ENCODE measurements at regions not wholly inside any gene's neighbourhood (a gene's known extent, or its start where the extent isn't known, plus 50 kb on each side); places are given as distances from the start of the nearest gene placed in this dataset.

- Histone ChIP-seq H3K9me3 (no peaks in the 10 kb centered on the region), H3K27me3 (no peaks in the 10 kb centered on the region), H3K36me3 (no peaks in the 10 kb centered on the region), H3K4me3 (no peak overlapping the region), H3K4me1 (no peaks in the 10 kb centered on the region), H3K27ac (no peak overlapping the region)
- DNase-seq: no peak
- intact Hi-C loops (cut with DNase I; ENCODE audit: low total_unique reads): no loop called here
- 0 to 42% (median 26%) methylated on average over 1 of the region's 1 CpG for WGBS, 5 donors
- no peak for TF ChIP-seq EP300 (IDR thresholded peaks at IDR 0.05)
- TF ChIP-seq, protein P1, sequence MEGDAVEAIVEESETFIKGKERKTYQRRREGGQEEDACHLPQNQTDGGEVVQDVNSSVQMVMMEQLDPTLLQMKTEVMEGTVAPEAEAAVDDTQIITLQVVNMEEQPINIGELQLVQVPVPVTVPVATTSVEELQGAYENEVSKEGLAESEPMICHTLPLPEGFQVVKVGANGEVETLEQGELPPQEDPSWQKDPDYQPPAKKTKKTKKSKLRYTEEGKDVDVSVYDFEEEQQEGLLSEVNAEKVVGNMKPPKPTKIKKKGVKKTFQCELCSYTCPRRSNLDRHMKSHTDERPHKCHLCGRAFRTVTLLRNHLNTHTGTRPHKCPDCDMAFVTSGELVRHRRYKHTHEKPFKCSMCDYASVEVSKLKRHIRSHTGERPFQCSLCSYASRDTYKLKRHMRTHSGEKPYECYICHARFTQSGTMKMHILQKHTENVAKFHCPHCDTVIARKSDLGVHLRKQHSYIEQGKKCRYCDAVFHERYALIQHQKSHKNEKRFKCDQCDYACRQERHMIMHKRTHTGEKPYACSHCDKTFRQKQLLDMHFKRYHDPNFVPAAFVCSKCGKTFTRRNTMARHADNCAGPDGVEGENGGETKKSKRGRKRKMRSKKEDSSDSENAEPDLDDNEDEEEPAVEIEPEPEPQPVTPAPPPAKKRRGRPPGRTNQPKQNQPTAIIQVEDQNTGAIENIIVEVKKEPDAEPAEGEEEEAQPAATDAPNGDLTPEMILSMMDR (IDR thresholded peaks at IDR 0.05): no peak
- TF ChIP-seq POLR2A (IDR thresholded peaks at IDR 0.05): no peak
- TF ChIP-seq POLR2AphosphoS5 (IDR thresholded peaks at IDR 0.05): no peak
Measured at GRCh38 chr11:42502151-42502550, 809.6 kb upstream of the API5 start.

DNA sequence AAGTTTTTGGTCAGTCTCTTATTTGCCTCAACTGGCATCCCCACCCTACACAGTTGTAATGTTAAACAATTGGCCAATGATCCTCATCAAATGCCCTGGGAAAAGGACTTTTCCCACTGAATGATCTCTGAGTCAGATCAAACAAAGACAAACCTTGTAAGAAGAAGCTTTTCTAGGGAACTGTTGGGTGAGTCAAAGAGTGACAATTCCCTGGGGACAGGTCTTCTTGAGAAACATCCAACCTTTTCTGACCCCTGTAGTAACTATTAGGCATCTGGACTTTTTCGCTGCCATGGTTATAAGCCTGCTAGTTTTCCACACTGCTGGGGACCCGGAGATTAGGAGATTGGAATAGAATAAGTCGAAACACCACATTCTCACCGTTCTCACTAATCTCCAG is 789.8 kb upstream of the API5 start:
- TF ChIP-seq POLR2AphosphoS5 (IDR thresholded peaks at IDR 0.05) (no peak), EP300 (IDR thresholded peaks at IDR 0.05) (no peak)
- peak in 1 of 2 donors; percentile 13 for DNase-seq
- H3K4me3 ChIP-seq: no peak overlapping the region
- 68 to 83% (median 76%) methylated on average over 4 of the region's 4 CpGs for WGBS, 5 donors
- intact Hi-C loops (cut with DNase I; ENCODE audit: low total_unique reads): no loop called here
- H3K9me3 ChIP-seq: no peaks in the 10 kb centered on the region
- no peak overlapping the region for H3K27ac ChIP-seq
- no peaks in the 10 kb centered on the region for H3K36me3 ChIP-seq
- H3K4me1 ChIP-seq: no peaks in the 10 kb centered on the region
- H3K27me3 ChIP-seq: no peaks in the 10 kb centered on the region

- Histone ChIP-seq H3K4me1 (no peaks in the 10 kb centered on the region), H3K9me3 (no peaks in the 10 kb centered on the region), H3K27me3 (no peaks in the 10 kb centered on the region), H3K36me3 (no peaks in the 10 kb centered on the region), H3K27ac (no peak overlapping the region), H3K4me3 (no peak overlapping the region)
- 5 to 12% (median 7%) methylated on average over 7 of the region's 7 CpGs for whole genome bisulfite sequencing, 5 donors
- intact Hi-C loops (cut with DNase I; ENCODE audit: low total_unique reads): no loop called here
- peak; percentile 45 to 89 for DNase-seq
- TF ChIP-seq POLR2AphosphoS5 (IDR thresholded peaks at IDR 0.05): no peak
- TF ChIP-seq, protein P1 (IDR thresholded peaks at IDR 0.05): peak in 5 of 7 experiments; percentile 35 to 66 (median 53)
- TF ChIP-seq EP300 (IDR thresholded peaks at IDR 0.05): no peak
- TF ChIP-seq POLR2A (IDR thresholded peaks at IDR 0.05): no peak
Measured at GRCh38 chr11:42524534-42525227, 787.1 kb upstream of the API5 start.

DNA sequence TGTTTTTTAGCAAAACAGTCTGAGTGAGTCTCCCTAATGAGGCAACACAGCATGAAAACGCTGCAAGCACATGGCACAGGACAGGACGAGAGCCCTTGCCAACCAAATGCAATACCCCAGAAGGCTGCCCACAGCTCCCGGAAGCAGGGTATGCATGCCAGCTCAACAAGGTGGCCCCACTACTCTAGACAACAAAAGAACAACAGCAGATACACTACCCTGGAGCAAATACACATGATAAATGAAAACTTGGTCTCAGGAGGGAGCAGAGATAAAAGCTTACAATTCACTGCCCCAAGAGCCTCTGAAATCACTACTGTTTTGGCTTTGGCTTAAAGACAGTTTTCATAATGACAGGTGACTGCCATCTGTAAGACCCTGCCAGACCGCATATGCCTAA is 785.4 kb upstream of the API5 start:
- intact Hi-C loops (cut with DNase I; ENCODE audit: low total_unique reads): no loop called here
- WGBS, 5 donors: 63 to 76% (median 64%) methylated on average over 4 of the region's 4 CpGs
- Histone ChIP-seq H3K4me1 (no peaks in the 10 kb centered on the region), H3K4me3 (no peak overlapping the region), H3K27ac (no peak overlapping the region), H3K36me3 (no peaks in the 10 kb centered on the region), H3K27me3 (no peaks in the 10 kb centered on the region), H3K9me3 (no peaks in the 10 kb centered on the region)
- no peak for DNase-seq
- TF ChIP-seq EP300 (IDR thresholded peaks at IDR 0.05) (no peak), POLR2A (IDR thresholded peaks at IDR 0.05) (no peak), POLR2AphosphoS5 (IDR thresholded peaks at IDR 0.05) (no peak)
- TF ChIP-seq, protein P1 (IDR thresholded peaks at IDR 0.05): no peak

- DNase-seq: no peak
- WGBS, 5 donors: 87 to 91% (median 88%) methylated on average over 2 of the region's 2 CpGs
- H3K36me3 ChIP-seq: no peaks in the 10 kb centered on the region
- no peaks in the 10 kb centered on the region for H3K9me3 ChIP-seq
- no peaks in the 10 kb centered on the region for H3K4me1 ChIP-seq
- no peak overlapping the region for H3K27ac ChIP-seq
- no peak for TF ChIP-seq POLR2AphosphoS5 (IDR thresholded peaks at IDR 0.05)
- TF ChIP-seq POLR2A (IDR thresholded peaks at IDR 0.05): no peak
- TF ChIP-seq, protein P1 (IDR thresholded peaks at IDR 0.05): no peak
- H3K4me3 ChIP-seq: no peak overlapping the region
- intact Hi-C loops (cut with DNase I; ENCODE audit: low total_unique reads): no loop called here
- H3K27me3 ChIP-seq: no peaks in the 10 kb centered on the region
Measured at GRCh38 chr11:42528471-42528870, 783.3 kb upstream of the API5 start.

All from stomach (tissue), 8 donors.